Ishikawa (cell line): ENCODE measurements at regions not wholly inside any gene's neighbourhood (a gene's known extent, or its start where the extent isn't known, plus 50 kb on each side); places are given as distances from the start of the nearest gene placed in this dataset.

Experiments
- TCF12 ChIP-seq: IDR thresholded peaks from 2 replicates; pipeline ENCODE4 v1.6.1; 2012; ENCODE audit warnings: low read depth
- YY1 ChIP-seq: IDR thresholded peaks from 2 replicates; pipeline ENCODE4 v1.6.1; 2012; ENCODE audit warnings: low read depth

DNA sequence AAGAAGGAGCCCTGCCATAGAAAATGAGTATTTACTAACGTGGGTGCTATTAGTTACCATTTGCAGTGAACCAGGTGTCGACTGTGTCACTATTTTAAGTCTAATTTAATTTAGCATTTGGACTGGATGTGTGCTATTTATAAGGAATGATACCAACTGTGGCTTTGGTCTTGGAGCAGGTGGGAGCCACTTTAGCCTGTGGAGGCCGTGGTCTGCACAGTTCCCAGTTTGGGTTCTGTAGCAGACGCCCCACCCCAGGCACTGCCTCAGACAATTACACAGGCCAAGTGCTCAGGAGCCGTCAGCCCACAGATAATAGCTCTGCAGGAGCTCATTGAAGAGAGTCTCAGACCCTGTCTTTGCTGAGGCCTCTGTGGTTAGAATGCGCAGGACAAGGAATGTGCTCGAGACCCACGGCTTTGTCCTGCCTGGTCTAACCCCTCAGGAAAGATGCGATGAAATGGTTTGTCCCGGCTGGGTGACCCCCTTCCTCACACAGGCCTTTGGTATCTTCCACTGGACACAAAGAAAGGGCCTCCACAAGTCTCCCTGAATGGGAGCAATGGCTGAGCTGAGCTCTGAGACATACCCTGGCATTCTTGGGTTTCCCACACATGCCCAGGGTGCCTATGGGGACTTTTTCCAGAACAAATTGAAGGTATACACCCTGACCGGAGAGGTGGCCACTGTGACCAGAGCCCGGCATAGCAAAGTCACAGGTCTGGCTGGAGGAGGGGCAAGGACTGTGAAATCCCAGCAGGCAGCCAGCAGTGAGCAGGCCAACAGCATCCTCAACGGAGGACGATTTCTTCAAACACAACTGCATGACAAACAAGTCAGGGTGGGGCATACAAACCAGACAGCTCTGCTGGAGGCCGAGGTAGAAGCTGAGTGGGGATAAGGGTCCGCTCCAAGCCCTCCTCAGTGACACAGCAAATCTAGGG, 251.2 kb downstream of the ARHGAP12 start:
- TF ChIP-seq YY1 (no peak), TCF12 (no peak)
